Thymus (tissue), 11 donors: ENCODE measurements at regions not wholly inside any gene's neighbourhood (a gene's known extent, or its start where the extent isn't known, plus 50 kb on each side); places are given as distances from the start of the nearest gene placed in this dataset.

Experiments
- DNase-seq, 9 donors: peaks; one replicate each; pipeline ENCODE4 v3.0.0-alpha.2; 2013; ENCODE audit warnings: low spot score in 9 of 9, low read depth in 6 of 9, missing footprints in 1 of 9
- H3K27ac ChIP-seq, 2 donors: one replicate each; pipeline ENCODE4 v1.5.1; 2013; ENCODE audit warnings: control low read depth in 1 of 2, low read depth in 1 of 2, low read length in 1 of 2, mild to moderate bottlenecking in 1 of 2, moderate library complexity in 1 of 2
- H3K27me3 ChIP-seq, 2 donors: one replicate each; pipeline ENCODE4 v1.5.1; 2013; ENCODE audit warnings: low read length in 1 of 2; ENCODE audit not compliant: control insufficient read depth in 2 of 2, insufficient read depth in 1 of 2
- H3K36me3 ChIP-seq, 2 donors: one replicate each; pipeline ENCODE4 v1.5.1; 2013; ENCODE audit warnings: low read length in 1 of 2, mild to moderate bottlenecking in 1 of 2, moderate library complexity in 1 of 2; ENCODE audit not compliant: control insufficient read depth in 2 of 2, insufficient read depth in 2 of 2
- H3K4me1 ChIP-seq, 2 donors: one replicate each; pipeline ENCODE4 v1.5.1; 2013; ENCODE audit warnings: low read length in 2 of 2; ENCODE audit not compliant: control insufficient read depth in 2 of 2, insufficient read depth in 2 of 2
- H3K4me3 ChIP-seq, 2 donors: one replicate each; pipeline ENCODE4 v1.5.1; 2013; ENCODE audit warnings: low read length in 2 of 2, control low read depth in 1 of 2, mild to moderate bottlenecking in 1 of 2
- H3K9me3 ChIP-seq, 2 donors: one replicate each; pipeline ENCODE4 v1.5.1; 2013; ENCODE audit warnings: low read length in 1 of 2, mild to moderate bottlenecking in 1 of 2; ENCODE audit not compliant: control insufficient read depth in 2 of 2, insufficient read depth in 1 of 2
- WGBS: extraction: QIAGEN DNeasy Blood & Tissue Kit; methylation state at CpG from one replicate; pipeline ENCODE4 v1.1.7; 2013; 5-methylcytosine and 5-hydroxymethylcytosine counted together
- donor health status: healthy.

DNA sequence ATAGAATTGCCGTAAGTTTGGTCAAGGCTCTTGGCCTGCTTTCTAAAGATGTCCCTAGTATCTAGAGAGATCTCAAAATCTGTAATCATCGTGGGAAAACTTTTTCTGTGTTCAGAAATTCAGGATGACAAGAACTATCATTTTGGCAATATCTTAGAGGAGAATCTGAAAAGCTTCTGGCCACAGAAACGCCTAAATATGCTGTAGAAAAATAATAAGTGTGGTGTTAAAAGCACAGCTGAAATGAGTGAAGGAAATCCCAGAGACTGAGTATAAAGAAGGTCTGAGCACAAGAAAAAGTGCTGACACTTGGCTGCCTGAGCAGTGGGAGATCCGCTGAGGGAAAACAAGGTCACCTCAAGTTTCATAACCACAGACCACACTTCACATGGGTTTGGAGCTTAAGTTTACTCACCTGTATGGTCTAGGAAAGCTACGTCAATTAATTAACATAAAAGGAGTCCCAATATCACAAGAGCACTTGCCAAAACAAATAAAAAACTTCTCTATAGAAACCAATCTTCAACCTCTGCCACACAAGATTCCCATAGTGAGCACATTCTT lies 235.2 kb upstream of the IRF2BP2 start:
- H3K36me3 ChIP-seq = no peaks in the 10 kb centered on the region
- peak in 5 of 9 donors; percentile 34 to 72 (median 42) for DNase-seq
- H3K27me3 ChIP-seq = no peaks in the 10 kb centered on the region
- no peak overlapping the region for H3K4me3 ChIP-seq
- peaks cover 16 to 44% of the 10 kb centered on the region in 2 donors for H3K4me1 ChIP-seq
- H3K27ac ChIP-seq = peak overlapping the region in 1 of 2 donors; percentile 8
- H3K9me3 ChIP-seq = no peaks in the 10 kb centered on the region
- 35% methylated on average over 5 of the region's 5 CpGs for WGBS

DNA sequence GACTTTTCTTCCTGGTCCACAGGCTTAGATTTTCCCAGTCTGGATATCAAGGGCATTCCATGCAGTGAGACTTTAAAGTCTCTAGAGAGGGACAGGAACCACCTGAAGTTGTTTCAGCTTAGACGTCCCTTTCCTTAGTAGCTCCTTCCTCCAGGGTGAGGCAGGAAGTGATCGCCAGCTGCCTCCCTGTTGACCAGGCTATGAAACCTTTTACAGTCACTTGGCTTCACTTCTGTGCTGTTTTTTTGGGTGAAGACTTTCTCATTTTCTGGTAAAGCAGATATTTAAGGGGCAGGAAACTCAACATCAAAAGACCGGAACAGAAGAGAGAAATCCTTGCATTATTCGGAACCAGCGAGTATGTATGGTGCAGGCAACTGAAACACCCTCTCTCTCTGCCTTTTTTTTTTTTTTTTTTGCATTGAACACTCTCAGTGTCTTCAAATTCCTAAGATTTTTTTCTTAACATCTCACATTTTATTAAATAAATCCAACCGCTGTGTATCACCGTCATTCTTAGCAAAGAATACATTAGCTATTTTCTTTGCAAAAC lies 234.6 kb upstream of the IRF2BP2 start:
- peak overlapping the region; percentile 6 to 25 for H3K27ac ChIP-seq

DNA sequence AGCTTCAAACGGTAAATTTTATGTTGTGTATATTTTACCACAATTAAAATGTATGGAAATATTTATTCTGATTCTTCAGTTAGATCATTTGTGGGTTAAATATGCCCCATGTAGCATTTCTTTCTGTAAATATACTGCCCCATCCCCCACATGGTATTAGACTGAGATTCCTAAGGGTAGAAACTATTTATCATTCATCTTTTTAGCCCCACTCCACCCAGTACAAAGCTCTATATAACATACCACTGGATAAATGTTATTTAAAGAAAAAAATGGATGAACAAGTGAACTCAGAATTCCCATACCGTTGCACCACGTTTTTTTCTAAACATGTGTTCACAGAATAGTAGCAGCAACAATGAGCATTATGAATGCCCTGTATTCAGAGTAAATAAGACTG lies 234.0 kb upstream of the IRF2BP2 start:
- 64% methylated on average over 3 of the region's 3 CpGs for WGBS
- no peaks in the 10 kb centered on the region for H3K9me3 ChIP-seq
- H3K27me3 ChIP-seq = no peaks in the 10 kb centered on the region
- no peak overlapping the region for H3K4me3 ChIP-seq
- no peak overlapping the region for H3K27ac ChIP-seq
- H3K4me1 ChIP-seq = peaks cover 16 to 44% of the 10 kb centered on the region in 2 donors
- DNase-seq = no peak
- H3K36me3 ChIP-seq = no peaks in the 10 kb centered on the region

More for the DNA sequence above, 234.6 kb upstream of the IRF2BP2 start:
- Histone ChIP-seq H3K27me3 (no peaks in the 10 kb centered on the region), H3K4me3 (no peak overlapping the region), H3K9me3 (no peaks in the 10 kb centered on the region), H3K36me3 (no peaks in the 10 kb centered on the region), H3K4me1 (peaks cover 16 to 44% of the 10 kb centered on the region in 2 donors)
- 19% methylated on average over 7 of the region's 7 CpGs for WGBS
- DNase-seq = peak in 4 of 9 donors; percentile 45 to 76 (median 52)

DNA sequence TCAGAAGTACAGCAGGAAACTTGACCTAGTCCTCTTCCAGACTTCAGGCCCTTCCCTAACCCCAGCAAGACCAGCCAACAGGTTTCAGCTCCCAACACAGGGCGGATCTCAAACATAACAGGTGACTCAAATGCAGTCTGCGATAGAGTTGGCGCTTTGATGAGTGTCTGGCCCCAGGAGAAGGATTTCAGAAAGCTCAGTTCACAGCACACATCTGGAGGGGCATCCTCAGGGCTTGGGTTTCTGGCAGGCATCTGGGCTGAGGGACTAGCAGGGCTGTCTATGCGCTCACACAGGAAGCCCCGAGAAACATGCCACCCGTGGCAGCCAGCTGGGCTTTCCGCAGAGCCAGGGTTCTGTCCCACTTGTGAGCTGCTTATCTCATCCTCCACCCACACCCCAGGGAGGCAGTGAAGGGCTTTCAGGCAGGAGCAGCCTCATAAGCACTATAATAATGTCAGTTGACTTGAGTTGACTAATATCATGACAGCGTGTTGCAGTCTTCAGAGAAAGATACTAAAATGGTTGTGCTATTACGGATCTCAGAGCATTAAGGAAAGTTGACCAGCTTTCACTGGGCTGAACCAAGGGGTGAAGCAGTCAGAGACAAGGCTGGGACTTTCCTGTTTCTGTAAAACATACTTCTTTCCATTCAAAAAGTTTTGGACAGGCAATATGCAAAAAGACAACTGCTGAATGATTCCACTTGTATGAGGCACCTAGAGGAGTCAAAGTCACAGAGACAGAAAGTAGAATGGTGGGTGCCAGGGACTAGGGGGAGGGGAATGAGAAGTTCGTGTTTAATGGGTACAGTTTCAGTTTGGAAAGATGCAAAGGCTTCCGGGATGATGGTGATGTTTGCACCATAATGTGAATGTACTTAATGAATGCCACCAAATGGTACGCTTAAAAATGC lies 233.0 kb upstream of the IRF2BP2 start:
- WGBS = 30% methylated on average over 12 of the region's 12 CpGs
- Histone ChIP-seq H3K9me3 (no peaks in the 10 kb centered on the region), H3K27me3 (no peaks in the 10 kb centered on the region), H3K4me1 (peaks cover 21 to 49% of the 10 kb centered on the region in 2 donors), H3K4me3 (no peak overlapping the region), H3K27ac (peak overlapping the region; percentile 56 to 73), H3K36me3 (no peaks in the 10 kb centered on the region)
- DNase-seq = peak in 6 of 9 donors; percentile 54 to 83 (median 63)

DNA sequence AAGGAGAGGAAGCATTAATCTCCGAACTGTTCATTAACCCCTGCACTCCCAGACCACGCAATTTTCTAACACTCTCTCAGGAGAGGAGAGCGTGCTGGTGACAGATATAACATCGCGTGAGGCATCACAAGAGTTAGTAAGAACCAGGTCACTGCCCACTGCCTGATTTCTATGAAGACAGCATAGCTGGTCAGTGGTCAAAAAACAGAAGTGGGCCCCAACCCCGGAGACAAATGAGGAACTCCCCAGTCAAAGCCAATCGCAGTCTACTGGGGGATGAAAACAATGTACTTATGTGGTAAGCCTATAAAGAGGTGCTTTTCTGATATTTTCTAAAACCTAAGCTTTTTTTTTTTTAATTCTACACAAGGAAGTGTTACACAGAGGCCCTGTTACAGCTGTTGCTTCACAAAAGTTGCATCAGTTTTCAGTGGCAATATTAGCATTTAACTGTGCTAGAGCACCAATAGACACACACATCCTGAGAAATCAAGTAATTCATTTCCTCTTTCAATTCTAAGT lies 231.8 kb upstream of the IRF2BP2 start:
- Histone ChIP-seq H3K4me1 (peaks cover 21 to 49% of the 10 kb centered on the region in 2 donors), H3K4me3 (no peak overlapping the region), H3K27me3 (no peaks in the 10 kb centered on the region), H3K36me3 (no peaks in the 10 kb centered on the region), H3K9me3 (no peaks in the 10 kb centered on the region), H3K27ac (no peak overlapping the region)
- 68% methylated on average over 7 of the region's 7 CpGs for WGBS
- DNase-seq = no peak

DNA sequence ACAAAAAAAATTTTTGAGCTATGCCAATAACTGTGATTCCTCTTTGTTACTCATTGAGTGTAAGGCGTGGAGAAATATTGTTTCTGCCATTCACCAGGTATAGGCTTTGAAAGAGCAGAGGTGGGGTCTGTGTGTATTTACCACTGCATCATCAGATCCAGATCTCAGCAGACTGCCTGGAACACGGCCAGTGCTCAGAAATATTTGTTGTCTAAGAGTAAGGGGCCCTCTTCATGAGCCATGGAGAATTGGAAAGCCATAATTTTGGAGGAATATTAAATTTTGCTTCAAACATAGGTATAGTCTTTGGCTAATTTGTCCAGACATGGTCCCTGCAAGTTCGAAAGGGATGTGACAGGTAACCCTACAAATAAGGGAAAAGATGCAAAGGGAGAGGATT lies 231.3 kb upstream of the IRF2BP2 start:
- no peak overlapping the region for H3K4me3 ChIP-seq
- H3K27ac ChIP-seq = no peak overlapping the region
- H3K9me3 ChIP-seq = no peaks in the 10 kb centered on the region
- H3K36me3 ChIP-seq = no peaks in the 10 kb centered on the region
- H3K4me1 ChIP-seq = peaks cover 21 to 49% of the 10 kb centered on the region in 2 donors
- no peaks in the 10 kb centered on the region for H3K27me3 ChIP-seq
- 97% methylated on average over 3 of the region's 3 CpGs for WGBS
- no peak for DNase-seq

DNA sequence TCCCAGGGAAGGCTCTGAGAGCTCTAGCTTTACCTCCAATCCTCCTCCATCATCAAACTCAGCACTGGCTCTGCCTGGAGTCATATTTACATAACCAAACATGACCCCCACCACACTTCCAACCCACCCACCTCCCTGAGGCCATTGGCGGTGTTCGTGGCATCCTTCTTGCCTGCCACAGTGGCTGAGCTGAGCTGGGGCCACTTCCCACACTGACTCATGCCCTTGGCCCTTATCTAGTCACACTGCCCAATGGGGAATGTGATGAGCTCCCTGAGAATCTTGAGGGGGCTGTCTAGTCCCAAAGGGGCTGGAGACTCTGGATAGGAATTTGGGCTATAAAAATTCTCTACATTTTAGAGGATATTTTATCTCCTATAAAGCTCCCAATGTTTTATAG lies 230.9 kb upstream of the IRF2BP2 start:
- DNase-seq = no peak
- Histone ChIP-seq H3K36me3 (no peaks in the 10 kb centered on the region), H3K27ac (no peak overlapping the region), H3K9me3 (no peaks in the 10 kb centered on the region), H3K27me3 (no peaks in the 10 kb centered on the region), H3K4me3 (no peak overlapping the region), H3K4me1 (peaks cover 21 to 49% of the 10 kb centered on the region in 2 donors)
- 95% methylated on average over 2 of the region's 2 CpGs for WGBS

DNA sequence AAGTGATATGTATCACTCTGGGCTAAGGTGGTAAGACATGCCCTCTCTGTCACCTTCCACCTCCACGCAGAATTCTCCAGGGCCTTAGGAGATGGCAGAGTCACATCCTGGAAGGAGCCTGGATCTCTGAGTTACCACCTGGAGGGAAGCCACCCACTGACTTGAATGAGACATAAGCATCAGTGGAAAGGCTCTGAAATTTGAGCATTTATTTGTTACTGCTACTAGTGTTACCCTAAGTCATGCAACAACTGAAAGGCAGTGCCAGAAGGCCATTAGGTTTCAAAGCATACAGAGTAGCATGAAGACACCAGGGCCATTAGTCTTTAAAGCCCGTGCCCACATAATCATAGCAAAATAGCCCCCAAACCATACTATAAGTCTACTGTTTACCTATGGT lies 230.3 kb upstream of the IRF2BP2 start:
- no peak overlapping the region for H3K4me3 ChIP-seq
- DNase-seq = no peak
- H3K4me1 ChIP-seq = peaks cover 21 to 45% of the 10 kb centered on the region in 2 donors
- H3K9me3 ChIP-seq = no peaks in the 10 kb centered on the region
- no peaks in the 10 kb centered on the region for H3K36me3 ChIP-seq
- no peaks in the 10 kb centered on the region for H3K27me3 ChIP-seq
- 97% methylated on average over 2 of the region's 2 CpGs for WGBS
- H3K27ac ChIP-seq = no peak overlapping the region

DNA sequence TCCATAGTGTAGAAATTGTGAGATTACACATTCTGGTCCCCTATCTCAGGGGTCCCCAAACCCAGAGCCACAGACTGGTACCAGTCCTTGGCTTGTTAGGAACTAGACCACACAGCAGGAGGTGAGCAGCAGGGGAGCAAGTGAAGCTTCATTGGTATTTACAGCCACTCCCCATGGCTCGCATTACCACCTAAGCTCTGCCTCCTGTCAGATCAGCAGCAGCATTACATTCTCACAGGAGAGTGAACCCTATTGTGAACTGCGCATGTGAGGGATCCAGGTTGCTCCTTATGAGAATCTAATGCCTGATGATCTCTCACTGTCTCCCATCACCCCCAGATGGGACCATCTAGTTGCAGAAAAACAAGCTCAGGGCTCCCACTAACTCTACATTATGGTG lies 229.7 kb upstream of the IRF2BP2 start:
- Histone ChIP-seq H3K27ac (no peak overlapping the region), H3K27me3 (no peaks in the 10 kb centered on the region), H3K9me3 (no peaks in the 10 kb centered on the region), H3K4me3 (no peak overlapping the region), H3K4me1 (peaks cover 21 to 39% of the 10 kb centered on the region in 2 donors), H3K36me3 (no peaks in the 10 kb centered on the region)
- 97% methylated on average over 2 of the region's 2 CpGs for WGBS
- no peak for DNase-seq
